ENCODE measurements at regions not wholly inside any gene's neighbourhood (a gene's known extent, or its start where the extent isn't known, plus 50 kb on each side); places are given as distances from the start of the nearest gene placed in this dataset.

DNA sequence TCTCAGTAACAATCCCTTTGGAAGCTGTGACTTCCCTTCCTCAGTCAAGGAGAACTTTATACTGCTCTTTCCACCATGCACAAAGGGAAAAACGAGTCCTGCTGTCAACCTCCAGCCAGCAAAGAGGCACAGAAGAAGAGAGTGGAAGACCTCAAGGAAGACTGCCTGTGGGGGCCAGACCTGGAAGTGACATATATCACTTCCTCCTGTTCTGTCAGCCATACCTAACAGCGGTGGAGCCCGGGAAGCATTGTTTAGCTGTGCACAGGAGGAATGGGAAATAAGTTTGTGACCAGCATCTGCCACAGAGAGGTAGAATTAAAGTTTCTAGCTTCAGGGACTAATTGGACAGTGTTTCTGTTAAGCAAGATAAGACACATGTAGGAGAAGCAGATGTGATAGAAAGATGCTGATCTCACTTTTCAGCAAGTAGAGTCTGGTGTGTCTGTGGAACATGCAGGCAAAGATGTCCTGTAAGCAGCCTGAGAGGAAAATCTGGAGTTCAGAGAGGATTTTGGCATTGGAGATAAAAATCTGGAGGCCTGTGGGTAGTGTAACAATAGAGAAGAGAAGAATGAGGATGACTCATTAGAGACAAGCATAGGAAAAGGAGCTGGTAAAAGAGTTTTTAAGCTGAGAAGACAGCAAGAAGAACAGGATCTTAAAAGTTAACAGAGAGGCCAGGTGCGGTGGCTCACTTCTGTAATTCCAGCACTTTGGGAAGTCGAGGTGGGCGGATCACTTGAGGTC, 141.6 kb upstream of the CPSF6 start:
- DNase-seq (ENCODE audit: low read depth), result no peak
- CTCF ChIA-PET, result no interaction called here
- no peak overlapping the region for H3K4me3 ChIP-seq (ENCODE audit: low read depth, low read length)
- H3K27me3 ChIP-seq (ENCODE audit: control insufficient read depth, insufficient read depth, low read length), result no peaks in the 10 kb centered on the region; the same call in 1 of the 2 replicates
- POLR2A ChIA-PET, result no interaction called here
- TF ChIP-seq, protein P1, sequence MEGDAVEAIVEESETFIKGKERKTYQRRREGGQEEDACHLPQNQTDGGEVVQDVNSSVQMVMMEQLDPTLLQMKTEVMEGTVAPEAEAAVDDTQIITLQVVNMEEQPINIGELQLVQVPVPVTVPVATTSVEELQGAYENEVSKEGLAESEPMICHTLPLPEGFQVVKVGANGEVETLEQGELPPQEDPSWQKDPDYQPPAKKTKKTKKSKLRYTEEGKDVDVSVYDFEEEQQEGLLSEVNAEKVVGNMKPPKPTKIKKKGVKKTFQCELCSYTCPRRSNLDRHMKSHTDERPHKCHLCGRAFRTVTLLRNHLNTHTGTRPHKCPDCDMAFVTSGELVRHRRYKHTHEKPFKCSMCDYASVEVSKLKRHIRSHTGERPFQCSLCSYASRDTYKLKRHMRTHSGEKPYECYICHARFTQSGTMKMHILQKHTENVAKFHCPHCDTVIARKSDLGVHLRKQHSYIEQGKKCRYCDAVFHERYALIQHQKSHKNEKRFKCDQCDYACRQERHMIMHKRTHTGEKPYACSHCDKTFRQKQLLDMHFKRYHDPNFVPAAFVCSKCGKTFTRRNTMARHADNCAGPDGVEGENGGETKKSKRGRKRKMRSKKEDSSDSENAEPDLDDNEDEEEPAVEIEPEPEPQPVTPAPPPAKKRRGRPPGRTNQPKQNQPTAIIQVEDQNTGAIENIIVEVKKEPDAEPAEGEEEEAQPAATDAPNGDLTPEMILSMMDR (IDR thresholded peaks at IDR 0.05; ENCODE audit: insufficient read depth, low read depth, low read length), result no peak
- H3K36me3 ChIP-seq (ENCODE audit: control insufficient read depth, insufficient read depth, low read length), result no peaks in the 10 kb centered on the region

DNA sequence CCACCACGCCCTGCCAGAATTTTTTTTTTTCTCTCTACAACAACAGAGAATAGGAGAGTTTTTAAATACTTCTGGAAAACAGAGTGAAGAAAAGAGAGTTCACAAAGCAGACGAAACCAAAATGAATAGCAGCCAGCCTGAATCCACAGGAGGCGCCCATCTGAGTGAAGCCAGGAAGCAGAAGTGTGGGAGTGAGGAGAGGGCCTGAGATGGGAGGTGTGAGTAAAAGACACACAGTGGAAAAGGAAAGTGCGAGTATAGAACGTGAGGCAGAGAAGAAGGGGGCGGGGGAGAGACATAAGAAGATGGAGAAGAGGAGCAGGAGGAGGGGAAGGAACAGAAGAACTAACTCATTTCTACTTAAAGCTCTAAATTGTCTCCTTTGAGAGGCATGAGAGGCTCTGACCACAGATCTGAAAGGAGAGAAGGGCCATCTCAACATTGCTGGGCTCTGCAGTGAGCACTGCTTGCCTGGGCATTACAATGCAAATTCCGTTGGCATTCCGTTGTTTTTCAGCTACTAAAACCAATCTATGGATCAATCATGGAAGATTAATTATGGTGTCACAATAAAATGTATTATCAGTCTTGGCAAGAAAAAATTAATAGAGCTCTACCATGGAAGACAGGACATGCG, 140.1 kb upstream of the CPSF6 start:
- POLR2A ChIA-PET, result no interaction called here
- Histone ChIP-seq H3K27me3 (ENCODE audit: control insufficient read depth, insufficient read depth, low read length) (no peaks in the 10 kb centered on the region; the same call in 1 of the 2 replicates), H3K36me3 (ENCODE audit: control insufficient read depth, insufficient read depth, low read length) (no peaks in the 10 kb centered on the region), H3K4me3 (ENCODE audit: low read depth, low read length) (no peak overlapping the region)
- TF ChIP-seq, protein P1 (IDR thresholded peaks at IDR 0.05; ENCODE audit: insufficient read depth, low read depth, low read length), result no peak
- DNase-seq (ENCODE audit: low read depth), result no peak
- CTCF ChIA-PET, result no interaction called here

DNA sequence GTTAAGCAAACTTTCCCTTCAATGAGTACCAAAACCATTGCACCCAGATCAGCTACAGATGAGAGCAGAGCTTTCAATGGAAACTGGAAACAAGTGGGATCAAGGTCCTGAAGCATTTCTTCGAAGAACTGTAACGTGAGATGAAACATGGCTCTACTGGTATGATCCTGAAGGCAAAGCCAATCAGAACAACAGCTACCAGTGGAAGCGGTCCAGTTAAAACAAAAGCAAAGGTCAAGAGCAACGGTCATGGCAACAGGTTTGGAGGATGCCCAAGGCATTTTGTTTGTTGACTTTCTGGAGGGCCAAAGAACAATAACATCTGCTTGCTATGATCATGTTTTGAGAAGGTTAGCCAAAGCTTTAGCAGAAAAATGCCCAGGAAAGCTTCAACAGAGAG, 137.9 kb upstream of the CPSF6 start:
- TF ChIP-seq, protein P1 (IDR thresholded peaks at IDR 0.05; ENCODE audit: insufficient read depth, low read depth, low read length), result no peak
- ChIA-PET CTCF (interaction anchor here (0.6 kb wide), 1 partner anchor 1061 kb away, joined by 3 read pairs; no protein-coding TSS in a partner anchor), POLR2A (no interaction called here)
- Histone ChIP-seq H3K27me3 (ENCODE audit: control insufficient read depth, insufficient read depth, low read length) (no peaks in the 10 kb centered on the region; the same call in 1 of the 2 replicates), H3K36me3 (ENCODE audit: control insufficient read depth, insufficient read depth, low read length) (no peaks in the 10 kb centered on the region), H3K4me3 (ENCODE audit: low read depth, low read length) (no peak overlapping the region)
- DNase-seq (ENCODE audit: low read depth), result no peak

DNA sequence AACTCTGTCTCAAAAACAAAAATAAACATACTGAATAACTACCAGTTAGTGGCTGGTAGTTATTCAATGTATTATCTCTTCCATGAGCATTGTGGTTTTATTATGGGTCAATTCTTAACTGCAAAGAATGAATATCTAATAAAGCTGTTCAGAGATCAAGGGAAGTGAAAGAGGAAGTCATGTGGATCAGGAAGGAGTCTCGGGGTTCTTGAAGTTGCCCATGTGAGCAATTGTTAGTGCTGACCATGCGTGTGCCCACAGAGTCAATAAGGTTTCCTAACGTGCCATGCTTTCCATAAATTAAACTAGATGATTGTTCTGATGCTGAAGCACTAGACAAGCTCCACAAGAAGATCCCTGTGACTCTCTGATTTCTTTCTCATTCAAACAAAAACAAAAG, 136.5 kb upstream of the CPSF6 start:
- POLR2A ChIA-PET, result no interaction called here
- H3K27me3 ChIP-seq (ENCODE audit: control insufficient read depth, insufficient read depth, low read length), result no peaks in the 10 kb centered on the region; the same call in 1 of the 2 replicates
- no peaks in the 10 kb centered on the region for H3K36me3 ChIP-seq (ENCODE audit: control insufficient read depth, insufficient read depth, low read length)
- no peak for DNase-seq (ENCODE audit: low read depth)
- no peak overlapping the region for H3K4me3 ChIP-seq (ENCODE audit: low read depth, low read length)
- CTCF ChIA-PET, result no interaction called here
- TF ChIP-seq, protein P1 (IDR thresholded peaks at IDR 0.05; ENCODE audit: insufficient read depth, low read depth, low read length), result no peak

DNA sequence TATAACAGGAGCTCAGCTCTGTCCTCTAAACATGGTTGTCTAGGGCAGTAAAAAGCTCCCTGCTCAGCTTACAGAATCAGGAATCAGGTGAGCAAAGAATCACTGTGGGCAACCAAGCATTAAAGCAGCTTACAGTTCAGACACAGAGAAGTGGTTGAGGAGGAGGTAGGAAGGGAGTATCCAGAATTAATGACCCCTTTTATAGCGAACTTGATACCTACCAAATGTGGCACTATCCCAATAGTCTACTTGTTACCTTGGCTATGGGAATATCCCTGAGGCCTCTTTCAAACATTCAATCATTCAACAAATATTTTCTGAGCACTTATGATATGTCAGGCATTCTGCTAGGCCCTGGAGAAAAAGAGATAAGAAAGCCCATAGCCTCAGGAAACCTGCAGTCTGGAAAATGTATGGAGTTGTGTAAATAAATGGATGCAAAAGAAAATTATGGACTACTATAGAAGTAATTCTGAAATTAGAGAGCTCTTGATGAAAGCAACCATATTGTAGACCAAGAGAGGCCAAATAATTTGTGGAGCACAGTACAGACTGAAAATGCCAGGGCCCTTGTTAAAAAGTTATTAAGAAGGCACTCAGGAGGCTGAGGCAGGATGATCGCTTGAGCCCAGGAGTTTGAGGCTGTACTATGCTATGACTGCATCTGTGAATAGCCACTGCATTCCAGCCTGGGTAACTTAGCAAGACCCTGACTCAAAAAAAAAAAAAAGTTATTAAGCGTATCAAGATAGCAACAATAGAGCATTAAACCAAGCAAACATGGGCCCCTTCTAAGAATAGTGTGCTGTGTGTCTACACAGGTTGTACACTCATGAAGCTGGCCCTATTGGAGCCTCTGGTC, 134.0 kb upstream of the CPSF6 start:
- ChIA-PET POLR2A (no interaction called here), CTCF (interaction anchor here (1.1 to 1.7 kb wide), 2 partner anchors 10 to 52 kb away, joined by 3 to 7 read pairs; no protein-coding TSS in a partner anchor)
- TF ChIP-seq, protein P1 (IDR thresholded peaks at IDR 0.05; ENCODE audit: insufficient read depth, low read depth, low read length), result no peak
- DNase-seq (ENCODE audit: low read depth), result no peak
- Histone ChIP-seq H3K36me3 (ENCODE audit: control insufficient read depth, insufficient read depth, low read length) (no peaks in the 10 kb centered on the region), H3K4me3 (ENCODE audit: low read depth, low read length) (no peak overlapping the region), H3K27me3 (ENCODE audit: control insufficient read depth, insufficient read depth, low read length) (0 out of 2 replicates have a peak, but pooled peaks cover 2% of the 10 kb centered on the region)
